PC-9 (cell line): ENCODE measurements at regions not wholly inside any gene's neighbourhood (a gene's known extent, or its start where the extent isn't known, plus 50 kb on each side); places are given as distances from the start of the nearest gene placed in this dataset.

ENCODE experiments used
- EZH2 ChIP-seq: fragments of 200-600 bp; sonication (generic); IDR thresholded peaks from 2 replicates; pipeline ENCODE4 v1.8.0; 2017; ENCODE audit warnings: antibody characterized with exemption, low read depth
- TF ChIP-seq, protein P1 (sequence below): fragments of 200-600 bp; sonication (generic); conservative IDR thresholded peaks from 2 replicates; pipeline ENCODE4 v1.6.1; 2017; ENCODE audit warnings: mixed run types, antibody characterized with exemption, mild to moderate bottlenecking, moderate library complexity

DNA sequence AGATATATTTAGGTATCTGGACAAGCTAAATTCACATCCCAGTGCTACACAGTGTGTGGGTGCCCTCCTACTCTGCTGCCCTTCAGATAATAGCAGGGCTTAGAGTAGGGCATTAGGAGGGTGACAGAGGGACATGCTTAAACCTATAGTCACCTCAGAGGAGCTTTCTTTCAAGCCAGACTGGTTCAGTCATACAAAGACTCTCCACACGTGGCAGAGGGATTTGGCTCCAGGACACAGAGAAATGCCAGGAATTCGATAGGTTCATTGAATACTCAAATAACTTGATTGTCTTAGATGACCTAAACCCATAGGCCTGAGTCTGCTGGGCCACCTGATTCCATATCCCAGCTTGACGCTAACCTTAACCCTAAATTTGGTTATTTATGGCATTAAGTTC, 163.5 kb downstream of the TPH2 start:
- TF ChIP-seq, protein P1, sequence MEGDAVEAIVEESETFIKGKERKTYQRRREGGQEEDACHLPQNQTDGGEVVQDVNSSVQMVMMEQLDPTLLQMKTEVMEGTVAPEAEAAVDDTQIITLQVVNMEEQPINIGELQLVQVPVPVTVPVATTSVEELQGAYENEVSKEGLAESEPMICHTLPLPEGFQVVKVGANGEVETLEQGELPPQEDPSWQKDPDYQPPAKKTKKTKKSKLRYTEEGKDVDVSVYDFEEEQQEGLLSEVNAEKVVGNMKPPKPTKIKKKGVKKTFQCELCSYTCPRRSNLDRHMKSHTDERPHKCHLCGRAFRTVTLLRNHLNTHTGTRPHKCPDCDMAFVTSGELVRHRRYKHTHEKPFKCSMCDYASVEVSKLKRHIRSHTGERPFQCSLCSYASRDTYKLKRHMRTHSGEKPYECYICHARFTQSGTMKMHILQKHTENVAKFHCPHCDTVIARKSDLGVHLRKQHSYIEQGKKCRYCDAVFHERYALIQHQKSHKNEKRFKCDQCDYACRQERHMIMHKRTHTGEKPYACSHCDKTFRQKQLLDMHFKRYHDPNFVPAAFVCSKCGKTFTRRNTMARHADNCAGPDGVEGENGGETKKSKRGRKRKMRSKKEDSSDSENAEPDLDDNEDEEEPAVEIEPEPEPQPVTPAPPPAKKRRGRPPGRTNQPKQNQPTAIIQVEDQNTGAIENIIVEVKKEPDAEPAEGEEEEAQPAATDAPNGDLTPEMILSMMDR: no peak
- TF ChIP-seq EZH2: no peak
